ENCODE measurements at regions not wholly inside any gene's neighbourhood (a gene's known extent, or its start where the extent isn't known, plus 50 kb on each side); places are given as distances from the start of the nearest gene placed in this dataset.

DNA sequence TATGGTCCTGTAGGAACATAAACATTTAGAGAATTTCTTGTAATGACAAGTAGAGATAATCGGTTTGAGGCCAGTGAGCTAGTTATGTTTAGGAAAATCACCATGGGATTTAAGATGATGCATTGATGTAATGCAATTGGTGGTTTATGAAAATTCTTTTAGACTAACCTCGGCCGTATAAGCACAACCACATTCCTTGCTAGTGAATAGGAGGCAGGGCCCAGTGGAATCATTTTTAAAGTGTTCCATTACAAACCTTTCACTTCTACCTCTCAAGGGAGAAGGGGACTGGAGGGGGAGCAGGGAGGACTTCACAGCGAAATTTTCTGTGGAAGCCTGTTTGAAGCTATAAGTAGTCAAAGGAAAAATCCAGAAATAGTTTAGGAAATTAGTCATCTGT lies 71.8 kb upstream of the NFIL3 start:
- TF ChIP-seq, protein P1, sequence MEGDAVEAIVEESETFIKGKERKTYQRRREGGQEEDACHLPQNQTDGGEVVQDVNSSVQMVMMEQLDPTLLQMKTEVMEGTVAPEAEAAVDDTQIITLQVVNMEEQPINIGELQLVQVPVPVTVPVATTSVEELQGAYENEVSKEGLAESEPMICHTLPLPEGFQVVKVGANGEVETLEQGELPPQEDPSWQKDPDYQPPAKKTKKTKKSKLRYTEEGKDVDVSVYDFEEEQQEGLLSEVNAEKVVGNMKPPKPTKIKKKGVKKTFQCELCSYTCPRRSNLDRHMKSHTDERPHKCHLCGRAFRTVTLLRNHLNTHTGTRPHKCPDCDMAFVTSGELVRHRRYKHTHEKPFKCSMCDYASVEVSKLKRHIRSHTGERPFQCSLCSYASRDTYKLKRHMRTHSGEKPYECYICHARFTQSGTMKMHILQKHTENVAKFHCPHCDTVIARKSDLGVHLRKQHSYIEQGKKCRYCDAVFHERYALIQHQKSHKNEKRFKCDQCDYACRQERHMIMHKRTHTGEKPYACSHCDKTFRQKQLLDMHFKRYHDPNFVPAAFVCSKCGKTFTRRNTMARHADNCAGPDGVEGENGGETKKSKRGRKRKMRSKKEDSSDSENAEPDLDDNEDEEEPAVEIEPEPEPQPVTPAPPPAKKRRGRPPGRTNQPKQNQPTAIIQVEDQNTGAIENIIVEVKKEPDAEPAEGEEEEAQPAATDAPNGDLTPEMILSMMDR (IDR thresholded peaks at IDR 0.05; ENCODE audit: borderline replicate concordance) = no peak
- Histone ChIP-seq H3K4me3 (no peak overlapping the region), H3K36me3 (no peaks in the 10 kb centered on the region), H3K4me1 (no peaks in the 10 kb centered on the region), H3K9me3 (replicated peaks) (no peaks in the 10 kb centered on the region), H3K27ac (replicated peaks) (no peak overlapping the region), H3K27me3 (ENCODE audit: low read depth) (no peaks in the 10 kb centered on the region)
- no peak for DNase-seq
- intact Hi-C loops (cut with micrococcal nuclease) = no loop called here

DNA sequence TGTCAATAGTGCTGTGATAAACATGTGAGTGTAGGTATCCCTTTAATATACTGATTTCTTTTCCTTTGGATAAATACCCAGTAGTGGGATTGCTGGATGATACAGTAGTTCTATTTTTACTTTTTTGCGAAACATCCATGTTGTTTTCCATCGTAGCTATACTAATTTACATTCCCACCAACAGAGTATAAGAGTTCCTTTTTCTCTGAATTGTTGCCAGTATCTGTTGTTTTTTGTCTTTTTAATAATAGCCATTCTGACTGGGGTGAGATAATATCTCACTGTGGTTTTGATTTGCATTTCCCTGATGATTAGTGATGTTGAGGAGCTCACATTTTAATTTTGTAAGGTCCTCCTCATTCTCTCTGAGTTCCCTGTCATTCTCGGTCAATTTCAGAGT lies 71.1 kb upstream of the NFIL3 start:
- H3K4me3 ChIP-seq = no peak overlapping the region
- no peaks in the 10 kb centered on the region for H3K9me3 ChIP-seq (replicated peaks)
- no peak overlapping the region for H3K27ac ChIP-seq (replicated peaks)
- DNase-seq = no peak
- H3K4me1 ChIP-seq = peaks cover 2% of the 10 kb centered on the region
- H3K27me3 ChIP-seq (ENCODE audit: low read depth) = no peaks in the 10 kb centered on the region
- no peaks in the 10 kb centered on the region for H3K36me3 ChIP-seq
- TF ChIP-seq, protein P1 (IDR thresholded peaks at IDR 0.05; ENCODE audit: borderline replicate concordance) = no peak
- intact Hi-C loops (cut with micrococcal nuclease) = no loop called here

DNA sequence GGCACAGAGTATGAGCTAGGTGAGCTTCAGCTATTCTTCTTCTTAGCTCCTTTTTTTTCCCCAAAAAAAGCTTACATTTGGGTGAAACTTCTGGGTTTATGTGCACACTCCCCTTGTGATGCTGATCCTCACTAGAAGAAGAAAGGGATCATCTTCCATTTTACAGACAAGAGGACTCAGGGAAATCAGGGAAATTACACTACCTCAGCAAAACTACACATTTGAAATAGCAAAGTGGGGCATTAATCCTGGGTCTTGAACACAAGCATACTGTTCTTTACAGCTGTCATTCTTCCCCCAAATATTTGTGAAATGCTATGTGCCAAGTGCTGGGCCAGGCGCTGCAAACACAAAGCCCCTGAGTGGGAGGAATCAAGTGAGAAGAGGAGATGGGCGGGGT lies 68.6 kb upstream of the NFIL3 start:
- H3K27me3 ChIP-seq (ENCODE audit: low read depth) = no peaks in the 10 kb centered on the region
- intact Hi-C loops (cut with micrococcal nuclease) = no loop called here
- no peaks in the 10 kb centered on the region for H3K9me3 ChIP-seq (replicated peaks)
- peaks cover 16% of the 10 kb centered on the region for H3K4me1 ChIP-seq
- no peaks in the 10 kb centered on the region for H3K36me3 ChIP-seq
- TF ChIP-seq, protein P1 (IDR thresholded peaks at IDR 0.05; ENCODE audit: borderline replicate concordance) = no peak
- H3K4me3 ChIP-seq = no peak overlapping the region
- H3K27ac ChIP-seq (replicated peaks) = no peak overlapping the region
- DNase-seq = no peak

- TF ChIP-seq, protein P1 (IDR thresholded peaks at IDR 0.05; ENCODE audit: borderline replicate concordance) = no peak
- no peak overlapping the region for H3K4me3 ChIP-seq
Observed at GRCh38 chr9:91491624-91492023, 68.0 kb upstream of the NFIL3 start.

GRCh38 chr9:91489361-91489899 lies 65.8 kb upstream of the NFIL3 start:
- H3K36me3 ChIP-seq = no peaks in the 10 kb centered on the region
- H3K9me3 ChIP-seq (replicated peaks) = no peaks in the 10 kb centered on the region
- H3K27me3 ChIP-seq (ENCODE audit: low read depth) = no peaks in the 10 kb centered on the region
- H3K27ac ChIP-seq (replicated peaks) = peak overlapping the region; percentile 64
- intact Hi-C loops (cut with micrococcal nuclease) = no loop called here
- peaks cover 16% of the 10 kb centered on the region for H3K4me1 ChIP-seq
- no peak for DNase-seq
- TF ChIP-seq, protein P1 (IDR thresholded peaks at IDR 0.05; ENCODE audit: borderline replicate concordance) = no peak
- no peak overlapping the region for H3K4me3 ChIP-seq

More at GRCh38 chr9:91491624-91492023, 68.0 kb upstream of the NFIL3 start:
- Histone ChIP-seq H3K36me3 (no peaks in the 10 kb centered on the region), H3K27ac (replicated peaks) (no peak overlapping the region), H3K27me3 (ENCODE audit: low read depth) (no peaks in the 10 kb centered on the region), H3K4me1 (peaks cover 16% of the 10 kb centered on the region), H3K9me3 (replicated peaks) (no peaks in the 10 kb centered on the region)
- DNase-seq = no peak
- intact Hi-C loops (cut with micrococcal nuclease) = no loop called here

Data from left ventricle myocardium inferior (tissue), 1 donor.